EH (cell line): ENCODE measurements at regions not wholly inside any gene's neighbourhood (a gene's known extent, or its start where the extent isn't known, plus 50 kb on each side); places are given as distances from the start of the nearest gene placed in this dataset.

Source experiments
- DNase-seq: peaks from one replicate; pipeline ENCODE4 v3.0.0-alpha.2; 2015; ENCODE audit warnings: low read depth

GRCh38 chr16:87229230-87230188 lies 87.7 kb downstream of the C16orf95 start:
- DNase-seq: peak; percentile 11

GRCh38 chr16:87230571-87230970 lies 86.6 kb downstream of the C16orf95 start:
- DNase-seq: no peak

- DNase-seq: no peak
These were observed 85.9 kb downstream of the C16orf95 start for GRCh38 chr16:87231295-87231694.

GRCh38 chr16:87231911-87232310 lies 85.3 kb downstream of the C16orf95 start:
- DNase-seq: no peak

DNA sequence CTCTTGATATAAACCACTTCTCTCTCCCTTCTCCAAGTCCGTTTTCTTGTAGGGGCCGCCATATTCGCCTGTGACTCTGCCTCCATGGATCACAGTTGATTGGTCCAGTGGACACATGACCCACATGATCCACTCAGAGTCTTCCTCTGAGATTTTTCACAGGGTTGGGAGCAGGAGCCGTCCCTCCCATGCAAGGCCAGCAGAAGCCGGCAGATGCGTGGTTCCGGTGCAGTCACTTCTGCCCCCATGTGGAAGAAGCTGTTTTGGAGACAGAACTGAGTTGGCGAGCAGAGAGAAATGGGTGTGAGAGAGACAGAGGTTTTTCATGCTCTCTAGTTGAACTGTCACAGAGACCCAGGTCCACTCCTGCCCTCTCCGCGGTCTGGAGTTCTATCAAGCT lies 83.3 kb downstream of the C16orf95 start:
- peak; percentile 54 for DNase-seq

- DNase-seq: no peak
These were observed 82.6 kb downstream of the C16orf95 start for GRCh38 chr16:87234601-87235000.

DNA sequence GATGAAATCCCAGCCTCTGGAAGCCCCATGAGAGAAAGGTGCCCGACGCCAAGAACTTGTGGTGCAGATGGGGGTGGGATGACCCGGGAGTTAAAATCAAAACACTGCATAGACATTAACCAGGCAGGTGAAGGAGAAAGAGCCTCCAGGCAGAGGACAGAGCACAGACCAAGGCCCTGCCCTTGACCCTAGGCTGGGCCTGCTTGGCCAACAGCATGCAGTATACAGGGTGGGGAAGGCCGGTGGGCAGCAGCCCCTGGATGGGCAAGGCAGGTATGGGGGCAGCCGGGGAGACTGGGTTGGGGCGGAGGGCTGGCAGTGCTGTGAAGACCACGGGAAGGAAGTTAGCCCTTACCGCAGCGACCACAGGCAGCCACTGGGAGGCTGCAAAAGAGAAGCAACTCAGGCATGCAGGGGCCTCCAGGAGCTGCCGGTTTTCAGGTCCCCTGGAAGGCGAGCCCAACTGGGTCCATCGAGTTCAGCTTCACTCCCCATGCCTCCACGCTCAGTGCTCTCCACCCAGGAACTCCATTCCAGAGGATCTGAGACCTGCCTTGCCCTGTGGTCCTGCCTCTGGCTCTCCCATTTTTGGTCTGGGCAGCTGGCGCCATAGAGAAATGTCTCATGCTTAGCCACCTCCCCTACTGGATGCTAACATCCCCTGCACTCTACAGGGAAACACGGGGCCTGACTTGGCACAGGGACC lies 81.2 kb downstream of the C16orf95 start:
- DNase-seq: no peak

DNA sequence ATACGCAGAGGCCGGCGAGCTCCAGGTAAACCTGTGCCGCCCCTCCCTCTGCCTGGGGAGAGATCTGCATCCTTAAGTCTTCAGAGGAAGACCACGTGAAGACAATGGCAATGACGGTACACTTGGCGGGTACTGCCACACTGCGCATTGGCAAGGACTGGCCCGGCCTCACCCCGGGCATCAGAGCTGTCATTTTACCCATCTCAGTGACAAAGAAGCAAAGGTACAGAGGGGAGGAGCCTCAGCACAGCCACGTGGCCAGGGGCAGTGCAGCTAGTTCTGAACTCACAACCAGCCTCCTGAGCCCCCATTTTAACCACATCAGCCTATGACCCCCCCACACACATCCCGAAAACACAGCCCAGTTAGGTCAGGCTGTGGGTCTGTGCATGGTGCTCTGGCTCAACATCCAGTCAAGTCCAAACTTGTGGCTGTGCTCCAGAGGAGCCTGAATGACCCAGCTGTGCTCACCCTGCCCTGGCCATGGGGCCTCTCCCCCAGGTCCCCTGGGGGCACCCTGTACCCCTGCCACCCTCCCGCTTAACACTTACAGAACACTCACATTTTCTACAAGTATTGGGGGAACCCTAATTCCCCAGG lies 80.6 kb downstream of the C16orf95 start:
- no peak for DNase-seq

DNA sequence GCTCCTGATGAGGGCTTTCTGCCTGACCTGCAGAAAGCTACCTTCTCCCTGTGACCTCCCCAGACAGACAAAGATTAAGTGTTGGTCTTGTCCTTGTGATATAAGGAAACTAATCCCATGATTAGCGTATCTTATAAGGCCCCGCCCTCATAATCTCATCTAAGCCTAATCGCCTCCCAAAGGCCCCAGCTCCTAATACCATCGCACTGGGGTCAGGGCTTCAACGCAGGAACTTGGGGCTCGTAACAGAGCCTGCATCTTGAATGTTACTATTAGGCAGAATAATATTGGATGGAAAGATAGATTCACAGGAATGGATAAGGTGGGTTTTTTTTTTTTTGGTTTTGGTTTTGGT lies 78.9 kb downstream of the C16orf95 start:
- no peak for DNase-seq

DNA sequence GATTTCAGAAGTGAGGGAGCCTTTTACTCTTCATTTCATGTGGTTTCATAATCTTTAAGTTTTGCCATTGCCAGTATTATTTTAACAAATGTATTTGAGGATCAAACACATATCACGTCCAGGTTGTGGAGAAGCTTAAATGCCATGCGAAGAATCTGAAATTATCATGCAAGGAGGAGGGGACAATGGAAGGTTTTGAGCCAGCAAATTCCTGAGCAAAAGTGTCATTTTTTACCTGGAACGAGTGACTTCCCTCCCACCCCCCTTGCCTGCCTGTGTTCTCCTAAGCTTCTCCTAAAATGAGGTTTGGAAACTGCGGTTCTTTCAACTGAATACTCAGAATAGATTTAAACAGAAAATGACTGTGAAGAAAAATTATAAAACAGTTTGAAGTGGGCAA lies 77.6 kb downstream of the C16orf95 start:
- DNase-seq: no peak

- DNase-seq: peak; percentile 79
These were observed 76.7 kb downstream of the C16orf95 start for GRCh38 chr16:87240211-87241136.

DNA sequence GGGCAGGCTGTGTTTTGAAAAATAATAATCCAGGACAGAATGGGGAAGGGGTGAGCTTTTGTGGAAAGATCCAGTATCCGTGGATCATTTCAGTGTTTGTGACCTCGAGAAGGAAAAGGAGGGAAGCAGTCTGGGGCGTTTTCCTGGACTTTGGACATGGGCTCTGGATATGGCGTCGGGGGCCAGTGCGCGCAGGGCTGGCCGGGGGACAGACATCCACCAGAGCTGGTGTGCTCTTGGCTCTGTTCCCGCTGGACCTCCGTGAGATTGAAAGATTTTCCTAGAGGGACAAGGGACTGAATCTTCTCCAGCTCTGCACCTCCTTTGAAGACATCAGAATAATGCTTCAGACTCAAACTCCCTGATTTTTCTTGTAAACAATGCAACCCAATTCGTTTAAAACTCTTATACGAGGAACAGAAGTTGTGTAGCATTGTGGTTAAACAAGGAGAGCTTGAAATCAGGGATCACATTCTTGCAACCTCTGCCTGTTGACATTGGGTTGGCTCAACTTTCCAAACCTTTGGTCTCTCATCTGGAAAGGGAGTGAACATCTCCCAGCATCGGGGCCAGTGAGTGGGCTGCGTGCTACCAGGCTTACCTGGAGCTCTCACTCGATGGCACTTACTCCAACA lies 75.9 kb downstream of the C16orf95 start:
- no peak for DNase-seq

GRCh38 chr16:87243478-87243877 lies 73.7 kb downstream of the C16orf95 start:
- DNase-seq: no peak

DNA sequence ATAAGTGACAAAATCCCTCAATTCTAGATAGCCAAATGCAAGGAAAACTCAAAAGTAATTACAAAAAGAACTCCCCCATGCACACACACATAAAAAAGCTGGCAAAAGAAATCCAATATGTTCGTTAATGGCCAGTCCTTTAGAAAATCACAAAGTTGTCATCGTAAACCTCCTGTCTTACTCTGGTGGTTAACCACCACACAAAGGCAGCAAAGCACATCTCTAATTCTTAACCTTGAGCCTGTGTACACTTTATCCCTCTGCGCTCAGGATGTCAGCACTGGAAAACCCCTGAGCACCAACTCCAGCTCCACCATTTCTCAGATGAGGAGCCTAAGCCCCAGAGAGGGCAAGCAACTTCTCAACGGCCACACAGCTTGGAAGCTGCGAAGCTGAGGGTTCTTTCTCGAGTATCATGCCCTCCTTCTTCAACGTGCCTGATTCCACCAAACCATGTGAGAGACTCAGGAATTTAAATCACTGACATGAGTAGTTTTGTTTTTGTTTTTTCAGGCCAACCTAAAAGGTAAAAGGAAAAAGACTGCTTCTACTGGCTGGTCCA lies 72.5 kb downstream of the C16orf95 start:
- no peak for DNase-seq

- DNase-seq: peak; percentile 10
These were observed 71.7 kb downstream of the C16orf95 start for GRCh38 chr16:87245511-87245910.

DNA sequence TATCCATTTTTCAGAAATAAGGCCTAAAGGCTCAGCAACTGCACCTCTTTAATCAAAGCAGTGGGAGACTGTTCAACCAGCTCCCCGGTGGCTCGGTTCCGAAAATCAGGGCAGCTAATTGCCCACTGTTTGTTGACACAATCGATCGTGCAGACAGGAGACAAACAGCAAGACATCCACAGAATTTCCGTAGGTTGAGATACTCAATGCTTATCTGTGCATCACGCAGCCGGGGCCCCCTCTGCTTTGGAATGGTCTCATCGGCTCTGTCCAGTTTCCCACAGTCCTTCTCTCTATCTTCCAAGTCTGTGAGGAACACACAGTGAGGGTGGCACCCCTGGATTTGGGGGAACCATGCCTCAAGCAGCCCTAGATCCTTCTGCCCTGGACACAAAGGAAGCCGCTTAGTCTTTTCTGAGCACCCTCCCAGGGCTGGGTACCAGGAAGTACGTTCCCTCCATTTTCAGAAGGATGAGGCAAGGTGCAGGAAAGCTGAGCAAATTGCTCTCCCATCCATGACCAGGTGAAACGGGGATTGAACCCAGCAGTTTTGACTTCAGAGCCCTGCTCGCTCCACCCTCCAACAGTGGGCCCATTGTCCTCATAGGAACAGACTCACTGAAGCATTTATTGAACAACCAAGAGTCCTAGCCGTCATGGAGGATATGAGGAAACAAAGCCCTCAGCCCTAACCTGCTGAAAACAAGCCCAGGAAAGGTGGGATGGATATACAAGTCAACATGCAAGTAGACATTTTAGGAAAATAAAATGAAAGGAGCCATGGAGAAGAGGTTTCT lies 70.7 kb downstream of the C16orf95 start:
- no peak for DNase-seq

DNA sequence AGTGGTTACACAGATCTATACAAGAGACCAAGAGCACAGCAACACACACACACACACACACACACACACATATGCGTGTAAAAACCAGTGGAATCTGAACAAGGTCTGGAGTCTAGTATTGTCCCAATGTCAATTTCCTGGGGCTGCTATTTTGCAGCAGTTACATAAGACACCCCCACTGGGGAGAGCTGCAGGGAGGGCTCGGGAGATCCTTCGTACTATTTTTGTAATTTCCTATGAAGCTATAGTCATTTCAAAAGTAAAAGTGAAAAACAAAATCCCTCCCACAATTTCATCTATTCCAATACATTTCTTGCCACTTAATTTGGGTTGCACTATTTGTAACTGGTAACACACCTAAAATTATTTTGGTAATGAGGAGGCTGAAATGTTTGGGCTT lies 68.5 kb downstream of the C16orf95 start:
- DNase-seq: no peak

GRCh38 chr16:87249425-87249824 lies 67.8 kb downstream of the C16orf95 start:
- DNase-seq: no peak

DNA sequence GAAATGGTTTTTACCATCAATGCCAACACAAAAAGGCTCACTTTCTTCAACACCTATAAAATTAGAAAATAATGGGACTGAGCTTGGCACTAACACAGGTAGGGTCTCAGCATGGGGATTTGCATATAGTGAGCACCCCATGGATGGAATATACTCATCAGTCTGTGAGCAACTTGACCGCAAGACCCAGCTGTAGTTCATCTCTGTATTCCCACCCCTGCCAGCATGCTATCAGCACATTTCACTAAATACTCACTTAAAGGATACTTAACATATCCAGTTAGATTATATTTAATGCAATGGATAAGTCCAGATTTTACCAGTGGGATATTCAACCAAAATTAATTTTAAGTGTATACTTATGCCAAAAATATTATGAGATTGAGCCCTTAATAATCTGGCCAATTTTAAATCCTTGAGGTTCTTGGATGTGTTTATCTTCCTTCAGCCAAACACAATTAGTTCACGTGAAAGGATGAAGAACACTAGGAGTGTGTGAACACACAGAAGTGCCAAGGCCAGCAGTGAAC lies 66.7 kb downstream of the C16orf95 start:
- DNase-seq: no peak
